Activated naive CD8-positive, alpha-beta T cell treated with anti-CD3 and anti-CD28 coated beads for 36 hours (primary cell): ENCODE measurements at regions not wholly inside any gene's neighbourhood (a gene's known extent, or its start where the extent isn't known, plus 50 kb on each side); places are given as distances from the start of the nearest gene placed in this dataset.

ENCODE experiments used
- DNase-seq: peaks from one replicate; pipeline ENCODE4 v3.0.0; 2021
- H3K27ac Mint-ChIP-seq: one replicate; pipeline ENCODE4 v1.8.0; 2022; ENCODE audit warnings: mild to moderate bottlenecking, moderate library complexity, mixed read lengths
- H3K27me3 Mint-ChIP-seq: one replicate; pipeline ENCODE4 v1.8.0; 2022; ENCODE audit warnings: mild to moderate bottlenecking, mixed read lengths
- H3K36me3 Mint-ChIP-seq: one replicate; pipeline ENCODE4 v1.8.0; 2021; ENCODE audit warnings: mild to moderate bottlenecking, mixed read lengths
- H3K4me1 Mint-ChIP-seq: one replicate; pipeline ENCODE4 v1.8.0; 2021; ENCODE audit warnings: mixed read lengths
- H3K4me3 Mint-ChIP-seq: one replicate; pipeline ENCODE4 v1.8.0; 2022; ENCODE audit warnings: mild to moderate bottlenecking, moderate library complexity, mixed read lengths
- H3K9me3 Mint-ChIP-seq: one replicate; pipeline ENCODE4 v1.8.0; 2022; ENCODE audit warnings: mixed read lengths

GRCh38 chr19:30887042-30887441 is 462.2 kb downstream of the TSHZ3 start:
- H3K4me1 Mint-ChIP-seq = no peaks in the 10 kb centered on the region
- H3K36me3 Mint-ChIP-seq = no peaks in the 10 kb centered on the region
- H3K27me3 Mint-ChIP-seq = peaks cover 3% of the 10 kb centered on the region
- no peak overlapping the region for H3K4me3 Mint-ChIP-seq
- H3K9me3 Mint-ChIP-seq = no peaks in the 10 kb centered on the region
- no peak for DNase-seq
- H3K27ac Mint-ChIP-seq = no peak overlapping the region

DNA sequence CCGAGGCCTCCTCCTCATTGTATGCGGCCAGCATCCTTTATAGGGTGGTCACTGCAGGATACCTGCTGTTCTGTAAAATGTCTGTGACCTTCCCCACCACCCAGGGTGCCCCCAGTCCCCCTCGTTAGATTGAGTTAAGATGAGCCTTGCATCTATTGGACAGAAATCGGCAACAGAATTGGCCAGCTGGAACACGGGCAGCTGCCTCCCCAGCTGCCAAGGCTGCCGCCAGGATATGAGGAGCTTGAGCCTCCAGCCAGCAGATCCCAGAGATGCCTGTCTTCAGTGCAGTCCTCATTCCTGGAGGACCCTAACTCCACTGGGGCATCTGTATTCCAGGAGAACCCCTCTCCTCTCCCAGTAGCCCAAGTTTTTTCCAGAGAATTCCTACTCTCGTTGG is 463.0 kb downstream of the TSHZ3 start:
- Mint-ChIP-seq H3K27ac (no peak overlapping the region), H3K4me1 (no peaks in the 10 kb centered on the region), H3K36me3 (no peaks in the 10 kb centered on the region), H3K4me3 (no peak overlapping the region), H3K27me3 (peaks cover 3% of the 10 kb centered on the region), H3K9me3 (no peaks in the 10 kb centered on the region)
- no peak for DNase-seq

DNA sequence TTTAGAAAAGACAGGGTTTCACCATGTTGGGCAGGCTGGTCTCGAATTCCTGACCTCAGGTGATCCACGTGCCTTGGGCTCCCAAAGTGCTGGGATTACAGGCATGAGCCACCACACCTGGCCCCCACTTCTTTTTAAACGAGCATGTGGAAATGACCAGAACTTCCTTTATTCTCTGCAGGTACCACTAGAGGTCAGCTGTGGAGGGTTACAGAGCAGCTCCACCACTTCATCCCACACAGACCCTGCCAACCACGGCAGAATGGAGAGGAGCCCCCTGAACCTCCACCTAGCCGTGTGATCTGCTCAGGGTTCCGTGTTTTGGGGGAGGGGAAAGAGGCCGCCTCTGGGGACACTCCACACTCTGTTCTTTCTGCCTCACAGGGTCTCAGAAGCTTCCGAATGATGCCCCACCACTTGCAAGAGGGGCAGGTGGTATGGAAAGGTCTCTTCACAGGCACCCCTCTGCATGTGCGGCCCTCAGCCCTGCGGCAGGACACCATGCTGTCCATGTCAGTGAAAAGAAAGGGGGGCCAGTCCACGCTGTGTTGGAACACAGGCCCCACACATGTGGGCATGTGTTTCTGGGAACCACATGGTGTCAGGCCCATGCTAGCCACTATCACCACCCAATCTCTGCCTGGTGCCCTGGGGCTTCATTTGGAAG is 465.0 kb downstream of the TSHZ3 start:
- DNase-seq = no peak
- no peak overlapping the region for H3K27ac Mint-ChIP-seq
- H3K9me3 Mint-ChIP-seq = no peaks in the 10 kb centered on the region
- H3K4me3 Mint-ChIP-seq = no peak overlapping the region
- no peaks in the 10 kb centered on the region for H3K27me3 Mint-ChIP-seq
- H3K4me1 Mint-ChIP-seq = no peaks in the 10 kb centered on the region
- H3K36me3 Mint-ChIP-seq = no peaks in the 10 kb centered on the region

DNA sequence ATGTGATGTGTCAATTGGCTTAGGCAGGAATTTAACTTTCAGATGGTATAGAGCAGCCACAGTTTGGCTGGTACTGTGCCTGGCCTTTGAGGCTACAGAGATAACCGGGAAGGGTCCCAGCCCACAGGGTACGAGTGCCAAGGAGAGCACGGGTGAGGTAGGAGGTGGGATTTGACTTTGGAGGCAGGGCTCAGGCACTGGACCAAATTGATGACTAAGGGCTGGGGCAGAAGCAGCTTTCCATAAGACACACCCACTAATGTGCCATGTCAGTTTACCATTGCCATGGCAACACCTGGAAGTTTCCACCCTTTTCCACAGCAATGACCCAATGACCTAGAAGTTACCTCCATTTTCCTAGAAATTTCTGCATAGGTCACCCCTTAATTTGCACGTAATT is 466.2 kb downstream of the TSHZ3 start:
- H3K27ac Mint-ChIP-seq = no peak overlapping the region
- H3K27me3 Mint-ChIP-seq = no peaks in the 10 kb centered on the region
- no peaks in the 10 kb centered on the region for H3K9me3 Mint-ChIP-seq
- no peak for DNase-seq
- no peaks in the 10 kb centered on the region for H3K36me3 Mint-ChIP-seq
- H3K4me1 Mint-ChIP-seq = no peaks in the 10 kb centered on the region
- no peak overlapping the region for H3K4me3 Mint-ChIP-seq

- H3K36me3 Mint-ChIP-seq = no peaks in the 10 kb centered on the region
Observed at GRCh38 chr19:30882411-30883005, 466.7 kb downstream of the TSHZ3 start.

GRCh38 chr19:30881930-30882329 is 467.3 kb downstream of the TSHZ3 start:
- H3K4me1 Mint-ChIP-seq = no peaks in the 10 kb centered on the region
- H3K36me3 Mint-ChIP-seq = no peaks in the 10 kb centered on the region

More at GRCh38 chr19:30882411-30883005, 466.7 kb downstream of the TSHZ3 start:
- Mint-ChIP-seq H3K27me3 (no peaks in the 10 kb centered on the region), H3K4me1 (no peaks in the 10 kb centered on the region), H3K4me3 (no peak overlapping the region), H3K27ac (no peak overlapping the region), H3K9me3 (no peaks in the 10 kb centered on the region)
- no peak for DNase-seq

GRCh38 chr19:30881281-30881680 is 468.0 kb downstream of the TSHZ3 start:
- no peak for DNase-seq
- Mint-ChIP-seq H3K27me3 (no peaks in the 10 kb centered on the region), H3K4me1 (no peaks in the 10 kb centered on the region), H3K36me3 (no peaks in the 10 kb centered on the region), H3K27ac (no peak overlapping the region), H3K4me3 (no peak overlapping the region), H3K9me3 (no peaks in the 10 kb centered on the region)

More at GRCh38 chr19:30881930-30882329, 467.3 kb downstream of the TSHZ3 start:
- Mint-ChIP-seq H3K4me3 (no peak overlapping the region), H3K27me3 (no peaks in the 10 kb centered on the region), H3K9me3 (no peaks in the 10 kb centered on the region), H3K27ac (no peak overlapping the region)
- DNase-seq = no peak

- no peaks in the 10 kb centered on the region for H3K9me3 Mint-ChIP-seq
- no peak for DNase-seq
- no peak overlapping the region for H3K4me3 Mint-ChIP-seq
- H3K4me1 Mint-ChIP-seq = no peaks in the 10 kb centered on the region
- H3K36me3 Mint-ChIP-seq = no peaks in the 10 kb centered on the region
- no peaks in the 10 kb centered on the region for H3K27me3 Mint-ChIP-seq
- no peak overlapping the region for H3K27ac Mint-ChIP-seq
Observed at GRCh38 chr19:30880551-30880950, 468.7 kb downstream of the TSHZ3 start.

DNA sequence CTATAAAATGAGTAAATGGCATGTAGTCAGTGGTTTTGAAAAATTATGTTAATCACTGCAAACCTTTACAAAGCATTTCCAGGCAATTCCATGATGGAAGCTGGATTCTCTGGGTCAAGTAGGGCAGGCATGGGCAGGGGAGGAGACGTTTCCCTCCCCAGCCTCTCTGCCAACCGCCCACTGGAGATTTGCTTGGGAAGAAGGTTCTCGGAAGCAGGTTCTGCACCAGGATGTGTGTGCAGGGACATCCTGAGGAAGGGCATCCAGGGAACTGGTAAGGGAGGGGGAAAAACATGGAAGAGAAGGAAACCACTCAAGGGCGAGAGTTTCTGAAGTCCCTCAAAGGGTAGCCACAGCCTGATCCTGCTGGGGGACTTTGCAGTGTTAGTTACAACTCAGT is 469.1 kb downstream of the TSHZ3 start:
- no peaks in the 10 kb centered on the region for H3K4me1 Mint-ChIP-seq
- H3K27me3 Mint-ChIP-seq = peaks cover 3% of the 10 kb centered on the region
- DNase-seq = no peak
- H3K4me3 Mint-ChIP-seq = no peak overlapping the region
- H3K27ac Mint-ChIP-seq = no peak overlapping the region
- no peaks in the 10 kb centered on the region for H3K9me3 Mint-ChIP-seq
- H3K36me3 Mint-ChIP-seq = no peaks in the 10 kb centered on the region

DNA sequence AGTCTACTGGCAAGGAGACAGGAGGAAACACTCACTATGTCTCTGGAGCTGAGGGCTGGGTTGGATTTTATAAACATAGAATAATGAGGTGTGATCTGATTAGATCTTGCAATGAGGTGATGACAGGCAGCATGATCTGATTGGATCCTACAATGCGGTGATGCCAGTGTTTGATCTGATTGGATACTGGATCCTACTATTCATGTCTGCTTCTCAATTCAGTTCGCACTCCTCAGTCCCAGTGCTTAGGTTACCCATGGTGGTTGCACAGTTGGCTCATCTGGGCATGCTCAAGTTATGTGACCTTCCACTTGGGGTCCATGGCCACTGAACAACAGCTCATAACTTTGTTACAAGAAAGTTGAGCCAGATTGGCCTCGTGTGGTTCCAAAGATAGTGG is 469.5 kb downstream of the TSHZ3 start:
- no peak overlapping the region for H3K27ac Mint-ChIP-seq
- no peaks in the 10 kb centered on the region for H3K9me3 Mint-ChIP-seq
- H3K4me1 Mint-ChIP-seq = no peaks in the 10 kb centered on the region
- no peak for DNase-seq
- no peaks in the 10 kb centered on the region for H3K36me3 Mint-ChIP-seq
- H3K27me3 Mint-ChIP-seq = peaks cover 4% of the 10 kb centered on the region
- H3K4me3 Mint-ChIP-seq = no peak overlapping the region

DNA sequence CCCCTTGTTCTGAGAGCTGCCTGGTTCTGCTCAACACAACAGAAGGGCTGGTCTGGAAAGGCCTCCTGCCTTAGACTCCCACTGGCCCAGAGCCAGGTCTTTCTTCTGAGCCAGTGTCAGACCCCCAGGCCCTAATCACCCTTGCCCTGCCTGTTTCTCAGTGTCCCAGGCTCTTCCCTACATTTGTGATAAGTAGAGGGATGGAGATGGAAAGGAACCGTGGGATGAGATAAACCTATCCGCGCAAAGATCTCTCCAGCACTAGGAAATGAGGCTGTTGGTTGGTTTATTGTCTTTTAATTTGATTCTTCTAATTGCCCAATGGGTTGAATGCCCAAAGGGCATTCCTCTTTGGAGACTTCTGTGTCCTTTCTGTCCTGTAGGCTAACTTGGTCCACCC is 470.0 kb downstream of the TSHZ3 start:
- H3K36me3 Mint-ChIP-seq = no peaks in the 10 kb centered on the region
- no peaks in the 10 kb centered on the region for H3K4me1 Mint-ChIP-seq
- peaks cover 4% of the 10 kb centered on the region for H3K27me3 Mint-ChIP-seq
- H3K27ac Mint-ChIP-seq = no peak overlapping the region
- DNase-seq = no peak
- no peak overlapping the region for H3K4me3 Mint-ChIP-seq
- no peaks in the 10 kb centered on the region for H3K9me3 Mint-ChIP-seq

- Mint-ChIP-seq H3K27me3 (peaks cover 4% of the 10 kb centered on the region), H3K36me3 (no peaks in the 10 kb centered on the region), H3K4me3 (no peak overlapping the region), H3K27ac (no peak overlapping the region), H3K9me3 (no peaks in the 10 kb centered on the region), H3K4me1 (no peaks in the 10 kb centered on the region)
- no peak for DNase-seq
Observed at GRCh38 chr19:30878495-30878894, 470.7 kb downstream of the TSHZ3 start.

DNA sequence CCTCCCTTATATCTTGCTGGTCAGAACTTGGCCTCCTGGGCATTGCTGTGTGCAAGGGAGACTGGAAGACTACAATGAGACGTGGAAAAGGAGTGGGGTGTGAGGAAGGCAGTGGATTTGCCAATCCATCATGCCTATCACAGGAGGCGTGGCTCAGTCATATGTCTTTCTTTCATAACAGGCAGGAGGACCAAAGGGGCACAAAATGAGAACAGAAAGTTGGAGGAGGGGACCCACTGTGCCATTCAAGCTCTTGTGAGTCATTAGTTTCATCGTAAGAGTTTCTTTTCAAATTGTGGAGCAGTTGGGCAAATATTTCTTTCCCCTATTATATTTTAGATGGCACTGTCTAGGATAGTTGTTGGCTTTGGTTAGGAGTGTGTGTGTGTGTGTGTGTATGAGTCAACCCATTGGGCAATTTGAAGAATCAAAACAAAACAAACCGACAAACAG is 471.5 kb downstream of the TSHZ3 start:
- Mint-ChIP-seq H3K27me3 (peaks cover 4% of the 10 kb centered on the region), H3K36me3 (no peaks in the 10 kb centered on the region), H3K4me1 (no peaks in the 10 kb centered on the region), H3K27ac (no peak overlapping the region), H3K9me3 (no peaks in the 10 kb centered on the region), H3K4me3 (no peak overlapping the region)
- DNase-seq = no peak

- DNase-seq = no peak
- no peaks in the 10 kb centered on the region for H3K9me3 Mint-ChIP-seq
- H3K27me3 Mint-ChIP-seq = peaks cover 4% of the 10 kb centered on the region
- no peaks in the 10 kb centered on the region for H3K4me1 Mint-ChIP-seq
- no peak overlapping the region for H3K27ac Mint-ChIP-seq
- no peaks in the 10 kb centered on the region for H3K36me3 Mint-ChIP-seq
- no peak overlapping the region for H3K4me3 Mint-ChIP-seq
Observed at GRCh38 chr19:30873691-30874090, 475.5 kb downstream of the TSHZ3 start.

GRCh38 chr19:30873003-30873402 is 476.2 kb downstream of the TSHZ3 start:
- DNase-seq = no peak
- no peaks in the 10 kb centered on the region for H3K9me3 Mint-ChIP-seq
- H3K27ac Mint-ChIP-seq = no peak overlapping the region
- no peaks in the 10 kb centered on the region for H3K36me3 Mint-ChIP-seq
- peaks cover 4% of the 10 kb centered on the region for H3K27me3 Mint-ChIP-seq
- H3K4me3 Mint-ChIP-seq = no peak overlapping the region
- no peaks in the 10 kb centered on the region for H3K4me1 Mint-ChIP-seq

DNA sequence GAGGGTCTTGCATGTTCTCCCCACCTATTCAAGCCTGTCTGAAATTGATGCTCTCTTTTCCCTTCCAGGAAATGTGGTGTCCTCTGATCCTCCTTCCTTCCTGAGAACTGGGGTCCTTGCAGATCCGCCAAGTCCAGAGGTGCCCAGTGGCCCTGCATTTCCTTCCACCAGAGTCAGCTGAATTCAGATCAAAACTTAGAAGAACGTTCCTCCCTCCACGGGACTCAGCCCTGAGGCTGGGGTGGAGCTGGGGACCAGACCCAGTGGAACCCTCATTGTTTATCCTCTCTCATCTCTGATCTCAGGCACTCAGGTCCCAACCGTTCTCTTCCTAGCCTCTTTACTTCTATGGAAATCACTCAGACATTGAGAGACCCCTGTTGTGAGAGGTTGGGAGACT is 477.3 kb downstream of the TSHZ3 start:
- Mint-ChIP-seq H3K4me1 (no peaks in the 10 kb centered on the region), H3K27ac (no peak overlapping the region), H3K9me3 (no peaks in the 10 kb centered on the region), H3K4me3 (no peak overlapping the region), H3K36me3 (no peaks in the 10 kb centered on the region), H3K27me3 (peaks cover 4% of the 10 kb centered on the region)
- no peak for DNase-seq
